Smooth muscle cell (in vitro differentiated cells): ENCODE measurements at regions not wholly inside any gene's neighbourhood (a gene's known extent, or its start where the extent isn't known, plus 50 kb on each side); places are given as distances from the start of the nearest gene placed in this dataset.

Experiments
- DNase-seq: peaks from one replicate; lab custom pipeline; 2025; ENCODE audit not compliant: unreplicated experiment; lab: John Stamatoyannopoulos, UW
- H2AFZ ChIP-seq: fragments of 200-600 bp; sonication (generic); 2 replicates; pipeline ENCODE4 v1.6.0; 2016; ENCODE audit warnings: antibody characterized with exemption, low read depth, mild to moderate bottlenecking
- H3F3A ChIP-seq: fragments of 200-600 bp; sonication (generic); 2 replicates; pipeline ENCODE4 v1.6.0; 2017; ENCODE audit warnings: antibody characterized with exemption, low read depth
- H3K27ac ChIP-seq: fragments of 200-600 bp; sonication (generic); 2 replicates; pipeline ENCODE4 v1.5.1; 2016; ENCODE audit warnings: low read depth, mild to moderate bottlenecking
- H3K27me3 ChIP-seq: fragments of 200-600 bp; sonication (generic); 2 replicates; pipeline ENCODE4 v1.6.1; 2016; ENCODE audit warnings: low read depth, mild to moderate bottlenecking
- H3K36me3 ChIP-seq: fragments of 200-600 bp; sonication (generic); 2 replicates; pipeline ENCODE4 v1.5.1; 2016; ENCODE audit warnings: low read depth
- H3K4me1 ChIP-seq: fragments of 200-600 bp; sonication (generic); 2 replicates; pipeline ENCODE4 v1.5.1; 2016; ENCODE audit warnings: low read depth
- H3K4me2 ChIP-seq: fragments of 200-600 bp; sonication (generic); 2 replicates; pipeline ENCODE4 v1.6.0; 2016; ENCODE audit warnings: mild to moderate bottlenecking
- H3K4me3 ChIP-seq: fragments of 200-600 bp; sonication (generic); 2 replicates; pipeline ENCODE4 v1.5.1; 2016; ENCODE audit warnings: mild to moderate bottlenecking
- H3K79me2 ChIP-seq: fragments of 200-600 bp; sonication (generic); 2 replicates; pipeline ENCODE4 v1.6.0; 2016; ENCODE audit warnings: low read depth, mild to moderate bottlenecking
- H3K9ac ChIP-seq: fragments of 200-600 bp; sonication (generic); 2 replicates; pipeline ENCODE4 v1.6.0; 2016; ENCODE audit warnings: low read depth
- H3K9me3 ChIP-seq: fragments of 200-600 bp; sonication (generic); replicated peaks from 2 replicates; pipeline ENCODE4 v1.5.1; 2016; ENCODE audit warnings: low read depth
- H4K20me1 ChIP-seq: fragments of 200-600 bp; sonication (generic); 2 replicates; pipeline ENCODE4 v1.6.0; 2016; ENCODE audit warnings: low read depth
- WGBS: methylation state at CpG from one replicate; pipeline ENCODE4 v1.1.7; 2016; ENCODE audit warnings: low lambda C conversion rate; 5-methylcytosine and 5-hydroxymethylcytosine counted together
- TF ChIP-seq, protein P1 (sequence below): fragments of 200-600 bp; sonication (generic); IDR thresholded peaks from 2 replicates; pipeline ENCODE4 v1.5.1; 2017; ENCODE audit warnings: borderline replicate concordance, mild to moderate bottlenecking, antibody characterized with exemption; ENCODE audit not compliant: insufficient read depth, poor library complexity, severe bottlenecking

DNA sequence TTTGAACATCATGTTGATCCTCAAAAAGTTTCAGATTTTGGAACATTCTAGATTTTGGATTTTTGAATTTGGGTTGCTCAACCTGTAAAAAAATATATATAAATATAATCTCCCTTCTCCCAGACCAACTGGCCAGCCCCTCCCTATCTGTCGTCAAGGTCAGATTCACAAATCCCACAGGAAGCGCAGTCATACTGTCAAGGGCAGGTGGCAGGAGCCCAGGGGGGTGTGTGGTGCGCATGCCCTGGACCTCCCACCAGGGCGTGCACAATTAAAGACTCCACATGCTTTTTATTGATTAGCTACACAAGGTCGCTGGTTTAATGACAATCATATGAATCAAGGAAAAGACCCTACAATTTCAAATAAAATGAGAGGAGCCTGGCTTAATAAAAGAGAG lies 77.0 kb upstream of the EEPD1 start:
- DNase-seq, result no peak
- no peaks in the 10 kb centered on the region for H3K9me3 ChIP-seq
- H2AFZ ChIP-seq, result no peak overlapping the region
- TF ChIP-seq, protein P1, sequence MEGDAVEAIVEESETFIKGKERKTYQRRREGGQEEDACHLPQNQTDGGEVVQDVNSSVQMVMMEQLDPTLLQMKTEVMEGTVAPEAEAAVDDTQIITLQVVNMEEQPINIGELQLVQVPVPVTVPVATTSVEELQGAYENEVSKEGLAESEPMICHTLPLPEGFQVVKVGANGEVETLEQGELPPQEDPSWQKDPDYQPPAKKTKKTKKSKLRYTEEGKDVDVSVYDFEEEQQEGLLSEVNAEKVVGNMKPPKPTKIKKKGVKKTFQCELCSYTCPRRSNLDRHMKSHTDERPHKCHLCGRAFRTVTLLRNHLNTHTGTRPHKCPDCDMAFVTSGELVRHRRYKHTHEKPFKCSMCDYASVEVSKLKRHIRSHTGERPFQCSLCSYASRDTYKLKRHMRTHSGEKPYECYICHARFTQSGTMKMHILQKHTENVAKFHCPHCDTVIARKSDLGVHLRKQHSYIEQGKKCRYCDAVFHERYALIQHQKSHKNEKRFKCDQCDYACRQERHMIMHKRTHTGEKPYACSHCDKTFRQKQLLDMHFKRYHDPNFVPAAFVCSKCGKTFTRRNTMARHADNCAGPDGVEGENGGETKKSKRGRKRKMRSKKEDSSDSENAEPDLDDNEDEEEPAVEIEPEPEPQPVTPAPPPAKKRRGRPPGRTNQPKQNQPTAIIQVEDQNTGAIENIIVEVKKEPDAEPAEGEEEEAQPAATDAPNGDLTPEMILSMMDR, result no peak
- H3K79me2 ChIP-seq, result no peaks in the 10 kb centered on the region
- no peak overlapping the region for H3K27ac ChIP-seq
- WGBS, result 84% methylated on average over 5 of the region's 5 CpGs
- no peaks in the 10 kb centered on the region for H3F3A ChIP-seq
- no peaks in the 10 kb centered on the region for H3K36me3 ChIP-seq
- H3K27me3 ChIP-seq, result no peaks in the 10 kb centered on the region
- no peak overlapping the region for H3K4me2 ChIP-seq
- H3K4me3 ChIP-seq, result no peak overlapping the region
- peaks cover 5% of the 10 kb centered on the region for H3K4me1 ChIP-seq
- H3K9ac ChIP-seq, result no peak overlapping the region
- H4K20me1 ChIP-seq, result no peaks in the 10 kb centered on the region

DNA sequence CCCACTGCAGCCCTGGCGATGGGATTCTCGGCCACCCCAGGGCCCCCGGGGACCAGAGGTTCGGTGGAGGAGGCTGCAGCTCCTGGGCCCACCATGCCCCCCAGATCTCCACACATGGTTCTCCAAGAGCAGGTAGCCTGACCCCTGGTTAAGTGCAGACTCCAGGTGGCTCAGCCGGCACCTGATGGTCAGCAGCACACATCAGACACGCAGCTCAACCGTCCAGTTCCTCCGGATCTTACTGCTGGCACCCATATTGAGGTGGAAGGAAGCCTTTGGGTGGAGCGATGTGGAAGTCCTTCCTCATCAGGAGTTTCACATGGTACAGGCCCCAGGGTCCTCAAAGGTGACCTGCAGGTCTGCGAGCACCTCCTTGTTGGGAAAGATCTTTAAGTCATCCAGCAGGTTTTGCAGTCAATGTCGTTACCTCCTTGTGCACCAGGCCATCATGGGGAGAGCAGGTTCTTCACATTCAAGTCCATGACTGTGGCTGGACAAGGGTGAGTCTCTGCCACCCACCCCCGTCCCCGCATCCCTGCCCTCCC lies 74.2 kb upstream of the EEPD1 start:
- WGBS, result 96% methylated on average over 11 of the region's 13 CpGs
- Histone ChIP-seq H3K79me2 (no peaks in the 10 kb centered on the region), H2AFZ (no peak overlapping the region), H3K36me3 (no peaks in the 10 kb centered on the region), H3K4me3 (no peak overlapping the region), H3F3A (no peaks in the 10 kb centered on the region), H3K4me2 (no peak overlapping the region), H3K9me3 (no peaks in the 10 kb centered on the region), H3K4me1 (peaks cover 5% of the 10 kb centered on the region), H3K27ac (no peak overlapping the region), H4K20me1 (no peaks in the 10 kb centered on the region), H3K27me3 (no peaks in the 10 kb centered on the region), H3K9ac (no peak overlapping the region)
- DNase-seq, result no peak
- TF ChIP-seq, protein P1, result no peak

DNA sequence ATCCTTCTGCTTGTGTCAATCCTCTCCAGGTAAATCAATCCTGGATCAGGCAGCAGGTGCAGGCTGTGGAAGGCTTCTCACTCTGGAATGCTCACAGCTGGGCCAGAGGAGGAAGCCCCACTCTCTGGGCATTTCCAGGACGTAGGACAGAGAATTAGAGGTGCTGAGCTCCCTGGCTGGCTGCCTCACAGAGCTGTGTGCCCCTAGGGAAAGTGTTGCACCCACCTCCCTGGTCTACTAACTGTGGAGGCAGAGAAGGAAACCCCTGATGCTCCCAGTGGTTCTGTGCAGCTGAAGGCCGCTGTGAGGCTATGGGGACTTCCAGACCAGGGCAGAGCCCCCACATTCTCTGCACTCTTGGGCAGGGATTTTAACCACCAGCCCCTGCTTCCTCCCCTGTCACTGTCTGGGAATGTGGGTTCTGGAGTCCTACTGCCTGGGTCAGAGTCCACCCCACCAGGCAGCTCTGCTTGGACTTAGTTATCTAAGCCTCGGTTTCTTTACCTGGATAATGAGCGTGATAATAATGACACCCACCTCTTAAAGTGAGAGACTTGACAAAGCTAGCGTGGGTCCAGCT lies 73.5 kb upstream of the EEPD1 start:
- Histone ChIP-seq H3K9me3 (no peaks in the 10 kb centered on the region), H3K27ac (peak overlapping the region; percentile 20), H3K4me3 (no peak overlapping the region), H3K36me3 (no peaks in the 10 kb centered on the region), H3K4me2 (no peak overlapping the region), H2AFZ (no peak overlapping the region), H3K9ac (no peak overlapping the region), H3F3A (no peaks in the 10 kb centered on the region), H3K27me3 (no peaks in the 10 kb centered on the region), H4K20me1 (no peaks in the 10 kb centered on the region), H3K79me2 (no peaks in the 10 kb centered on the region), H3K4me1 (peaks cover 5% of the 10 kb centered on the region)
- WGBS, result 66% methylated on average over 5 of the region's 5 CpGs
- no peak for DNase-seq
- TF ChIP-seq, protein P1, result no peak

DNA sequence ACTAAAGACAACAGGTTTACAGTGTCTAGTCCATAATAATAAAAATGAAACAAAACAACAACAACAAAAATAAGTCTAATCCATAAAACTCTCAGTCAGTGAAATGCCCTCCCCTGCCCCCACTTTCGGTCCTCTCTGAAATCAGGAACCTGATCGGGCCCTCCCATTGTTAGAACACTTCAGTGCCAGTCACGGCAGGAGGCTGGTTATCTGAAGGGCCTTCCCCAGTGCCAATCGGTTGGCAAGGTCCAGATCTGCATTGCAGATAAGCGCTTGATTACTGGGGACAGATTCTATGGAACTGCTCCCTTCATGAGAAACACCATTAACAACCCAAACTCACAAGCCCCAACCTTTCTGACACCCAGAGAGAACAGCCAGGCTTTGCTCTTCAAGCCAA lies 72.2 kb upstream of the EEPD1 start:
- no peaks in the 10 kb centered on the region for H3K27me3 ChIP-seq
- H3K4me2 ChIP-seq, result no peak overlapping the region
- 91% methylated on average over 5 of the region's 5 CpGs for WGBS
- TF ChIP-seq, protein P1, result no peak
- no peaks in the 10 kb centered on the region for H3K79me2 ChIP-seq
- H3K36me3 ChIP-seq, result no peaks in the 10 kb centered on the region
- no peak for DNase-seq
- H3K9ac ChIP-seq, result no peak overlapping the region
- peaks cover under 1% of the 10 kb centered on the region for H3K4me1 ChIP-seq
- no peaks in the 10 kb centered on the region for H3K9me3 ChIP-seq
- H3K4me3 ChIP-seq, result no peak overlapping the region
- H4K20me1 ChIP-seq, result no peaks in the 10 kb centered on the region
- H3K27ac ChIP-seq, result no peak overlapping the region
- H3F3A ChIP-seq, result no peaks in the 10 kb centered on the region
- no peak overlapping the region for H2AFZ ChIP-seq
